H9 (cell line): ENCODE measurements at regions not wholly inside any gene's neighbourhood (a gene's known extent, or its start where the extent isn't known, plus 50 kb on each side); places are given as distances from the start of the nearest gene placed in this dataset.

ENCODE experiments used
- DNase-seq: peaks from one replicate; pipeline ENCODE4 v3.0.0-alpha.2; 2017
- H2AFZ ChIP-seq: one replicate; pipeline ENCODE4 v1.6.1; 2013; ENCODE audit warnings: mild to moderate bottlenecking, low read length, control low read depth, moderate library complexity
- H2AK5ac ChIP-seq: 2 replicates; pipeline ENCODE4 v1.6.1; 2013; ENCODE audit warnings: low read length, control low read depth, mixed read lengths; ENCODE audit not compliant: insufficient read length
- H2BK120ac ChIP-seq: one replicate; pipeline ENCODE4 v1.6.1; 2013; ENCODE audit warnings: low read depth, mild to moderate bottlenecking, low read length, control low read depth, inconsistent platforms; ENCODE audit not compliant: poor library complexity, severe bottlenecking
- H2BK12ac ChIP-seq: 2 replicates; pipeline ENCODE4 v1.6.1; 2013; ENCODE audit warnings: low read length, control low read depth, mixed read lengths, low read depth; ENCODE audit not compliant: insufficient read length
- H2BK15ac ChIP-seq: 2 replicates; pipeline ENCODE4 v1.6.1; 2013; ENCODE audit warnings: low read depth, low read length, control low read depth
- H2BK20ac ChIP-seq: one replicate; pipeline ENCODE4 v1.6.1; 2013; ENCODE audit warnings: low read depth, mild to moderate bottlenecking, low read length, control low read depth, inconsistent platforms; ENCODE audit not compliant: poor library complexity, severe bottlenecking
- H2BK5ac ChIP-seq: 2 replicates; pipeline ENCODE4 v1.6.1; 2013; ENCODE audit warnings: low read length, control low read depth, mixed read lengths; ENCODE audit not compliant: insufficient read length
- H3K14ac ChIP-seq: 2 replicates; pipeline ENCODE4 v1.6.1; 2013; ENCODE audit warnings: low read length, control low read depth; ENCODE audit not compliant: insufficient read depth
- H3K18ac ChIP-seq: 2 replicates; pipeline ENCODE4 v1.6.1; 2013; ENCODE audit warnings: low read depth, mild to moderate bottlenecking, mixed read lengths, low read length, control low read depth; ENCODE audit not compliant: insufficient read length
- H3K23ac ChIP-seq: 2 replicates; pipeline ENCODE4 v1.6.1; 2013; ENCODE audit warnings: low read length, control low read depth, mixed read lengths, low read depth; ENCODE audit not compliant: insufficient read length
- H3K23me2 ChIP-seq: 2 replicates; pipeline ENCODE4 v1.6.1; 2013; ENCODE audit warnings: low read depth, mild to moderate bottlenecking, mixed read lengths, low read length, control low read depth; ENCODE audit not compliant: insufficient read length, poor library complexity, severe bottlenecking
- H3K27ac ChIP-seq: 2 replicates; pipeline ENCODE4 v1.5.1; 2013; ENCODE audit warnings: low read length, control low read depth, mixed read lengths, low read depth; ENCODE audit not compliant: insufficient read length
- H3K27me3 ChIP-seq: 2 replicates; pipeline ENCODE4 v1.6.1; 2013; ENCODE audit warnings: low read length, control low read depth, inconsistent platforms; ENCODE audit not compliant: insufficient read depth
- H3K4ac ChIP-seq: 2 replicates; pipeline ENCODE4 v1.6.1; 2013; ENCODE audit warnings: low read depth, mild to moderate bottlenecking, control low read depth, inconsistent platforms, low read length, moderate library complexity
- H3K4me1 ChIP-seq: 2 replicates; pipeline ENCODE4 v1.6.1; 2013; ENCODE audit warnings: low read length, control low read depth, inconsistent platforms; ENCODE audit not compliant: insufficient read depth
- H3K4me2 ChIP-seq: 2 replicates; pipeline ENCODE4 v1.6.1; 2013; ENCODE audit warnings: low read length, control low read depth, mixed read lengths; ENCODE audit not compliant: insufficient read length, insufficient read depth
- H3K56ac ChIP-seq: 2 replicates; pipeline ENCODE4 v1.6.1; 2013; ENCODE audit warnings: low read depth, mild to moderate bottlenecking, mixed read lengths, low read length, control low read depth; ENCODE audit not compliant: insufficient read length
- H3K79me1 ChIP-seq: 2 replicates; pipeline ENCODE4 v1.6.1; 2013; ENCODE audit warnings: low read depth, mild to moderate bottlenecking, moderate library complexity, low read length, control low read depth, inconsistent platforms; ENCODE audit not compliant: insufficient read depth, poor library complexity, severe bottlenecking
- H3K79me2 ChIP-seq: 2 replicates; pipeline ENCODE4 v1.6.1; 2013; ENCODE audit warnings: low read length, control low read depth, inconsistent platforms; ENCODE audit not compliant: insufficient read depth
- H3K9ac ChIP-seq: 2 replicates; pipeline ENCODE4 v1.6.1; 2013; ENCODE audit warnings: low read length, control low read depth, mixed read lengths; ENCODE audit not compliant: insufficient read length; ENCODE audit errors: extremely low read depth
- H3K9me3 ChIP-seq: one replicate; pipeline ENCODE4 v1.6.1; 2013; ENCODE audit warnings: low read depth, low read length, inconsistent platforms; ENCODE audit not compliant: control insufficient read depth
- H3T11ph ChIP-seq: one replicate; pipeline ENCODE4 v1.6.1; 2013; ENCODE audit warnings: mild to moderate bottlenecking, low read length, control low read depth, inconsistent platforms
- H4K20me1 ChIP-seq: one replicate; pipeline ENCODE4 v1.6.1; 2013; ENCODE audit not compliant: control insufficient read depth, insufficient read length, insufficient read depth
- H4K5ac ChIP-seq: 2 replicates; pipeline ENCODE4 v1.6.1; 2013; ENCODE audit warnings: low read depth, mild to moderate bottlenecking, mixed read lengths, low read length, control low read depth; ENCODE audit not compliant: insufficient read length
- H4K8ac ChIP-seq: replicated peaks from 2 replicates; pipeline ENCODE4 v1.6.1; 2013; ENCODE audit warnings: low read length, control low read depth, mixed read lengths, low read depth; ENCODE audit not compliant: insufficient read length
- H4K91ac ChIP-seq: 2 replicates; pipeline ENCODE4 v1.6.1; 2013; ENCODE audit warnings: low read depth, mild to moderate bottlenecking, moderate library complexity, mixed read lengths, low read length, control low read depth; ENCODE audit not compliant: insufficient read length
- H3K27ac Mint-ChIP-seq, 3 experiments: 2 replicates in 2 of 3; 3 replicates in 1 of 3; pipeline ENCODE4 v1.8.0; 2020 to 2021; ENCODE audit warnings: mixed read lengths in 3 of 3, mild to moderate bottlenecking in 1 of 3, moderate library complexity in 1 of 3
- H3K27me3 Mint-ChIP-seq: 2 replicates; pipeline ENCODE4 v1.8.0; 2021; ENCODE audit warnings: low read depth, mild to moderate bottlenecking, moderate library complexity, mixed read lengths
- H3K36me3 Mint-ChIP-seq, 3 experiments: 2 replicates in 2 of 3; 3 replicates in 1 of 3; pipeline ENCODE4 v1.8.0; 2020 to 2021; ENCODE audit warnings: low read depth in 3 of 3, mixed read lengths in 3 of 3; ENCODE audit not compliant: insufficient read depth in 1 of 3
- H3K4me1 Mint-ChIP-seq, 2 experiments: 2 replicates each; pipeline ENCODE4 v1.8.0; 2020; ENCODE audit warnings: mixed read lengths in 2 of 2
- H3K4me3 Mint-ChIP-seq, 2 experiments: 2 replicates in 1 of 2; 3 replicates in 1 of 2; pipeline ENCODE4 v1.8.0; 2020 to 2021; ENCODE audit warnings: mild to moderate bottlenecking in 2 of 2, mixed read lengths in 2 of 2, moderate library complexity in 1 of 2
- H3K9me3 Mint-ChIP-seq, 2 experiments: 2 replicates in 1 of 2; 3 replicates in 1 of 2; pipeline ENCODE4 v1.8.0; 2020; ENCODE audit warnings: mild to moderate bottlenecking in 2 of 2, mixed read lengths in 2 of 2, moderate library complexity in 1 of 2
- CTCF ChIP-seq: fragments of 200-600 bp; sonication (generic); conservative IDR thresholded peaks from 3 replicates; pipeline ENCODE4 v1.8.0; 2021; ENCODE audit warnings: antibody characterized with exemption, mild to moderate bottlenecking
- WGBS: extraction: QIAGEN DNeasy Blood & Tissue Kit; methylation state at CpG from one replicate; pipeline ENCODE4 v1.1.7; 2013; ENCODE audit warnings: missing lambda C conversion rate, low lambda C conversion rate, mixed read lengths; ENCODE audit not compliant: insufficient read length; ENCODE audit errors: extremely low coverage; 5-methylcytosine and 5-hydroxymethylcytosine counted together

DNA sequence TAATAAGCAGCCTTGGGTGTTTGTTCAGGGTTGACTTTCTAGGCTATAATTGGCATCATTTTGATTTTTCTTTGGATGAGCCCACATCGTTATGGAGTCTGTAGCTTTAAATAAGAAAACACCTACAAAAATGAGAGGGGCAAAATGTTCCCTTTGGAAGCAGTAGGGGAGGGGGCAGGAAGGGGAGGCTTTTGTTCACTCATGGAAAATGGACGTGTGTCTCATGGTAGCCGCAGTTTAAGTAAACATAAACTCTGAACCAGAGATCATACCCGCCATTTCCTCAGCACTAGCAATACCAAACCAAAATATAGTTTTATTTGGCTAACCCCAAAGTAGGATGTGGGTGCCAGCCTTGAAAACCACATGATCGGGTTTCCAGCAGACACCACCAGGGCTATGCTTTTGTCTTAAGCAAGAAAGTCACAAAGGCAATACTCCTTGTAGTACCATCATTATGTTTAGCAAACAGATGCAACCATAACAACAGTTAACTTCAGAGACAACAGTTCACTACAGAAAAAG is 572.5 kb upstream of the JAG1 start:
- H3K9me3 Mint-ChIP-seq, result no peaks in the 10 kb centered on the region
- Histone ChIP-seq H3K14ac (no peak overlapping the region), H3K27ac (no peak overlapping the region), H4K91ac (no peak overlapping the region), H3K4ac (no peak overlapping the region), H3K18ac (no peak overlapping the region), H3K56ac (no peak overlapping the region), H3T11ph (no peak overlapping the region), H3K79me1 (no peaks in the 10 kb centered on the region), H3K4me1 (peaks cover 5% of the 10 kb centered on the region; the same call in 1 of the 2 replicates), H3K79me2 (no peaks in the 10 kb centered on the region), H2BK120ac (no peak overlapping the region), H3K9ac (no peak overlapping the region), H4K20me1 (no peaks in the 10 kb centered on the region), H3K23me2 (no peaks in the 10 kb centered on the region), H3K9me3 (no peaks in the 10 kb centered on the region), H2AK5ac (no peak overlapping the region), H4K8ac (no peak overlapping the region), H2BK20ac (no peak overlapping the region), H2AFZ (no peak overlapping the region), H2BK15ac (no peak overlapping the region), H2BK12ac (no peak overlapping the region), H4K5ac (no peak overlapping the region), H3K4me2 (no peak overlapping the region), H2BK5ac (no peak overlapping the region), H3K27me3 (no peaks in the 10 kb centered on the region), H3K23ac (no peak overlapping the region)
- DNase-seq, result no peak
- no peak overlapping the region for H3K27ac Mint-ChIP-seq
- H3K27me3 Mint-ChIP-seq, result peaks cover 3% of the 10 kb centered on the region; the same call in 1 of the 2 replicates
- TF ChIP-seq CTCF, result no peak
- no peaks in the 10 kb centered on the region for H3K36me3 Mint-ChIP-seq
- H3K4me3 Mint-ChIP-seq, result no peak overlapping the region
- peaks cover 26 to 29% of the 10 kb centered on the region in 2 experiments for H3K4me1 Mint-ChIP-seq
- WGBS, result no CpG with 5 or more reads among the region's 5 CpGs
